ENCODE measurements at regions not wholly inside any gene's neighbourhood (a gene's known extent, or its start where the extent isn't known, plus 50 kb on each side); places are given as distances from the start of the nearest gene placed in this dataset.
A peak's percentile ranks its signal among the peaks of the same experiment; 100 is the strongest.
"Not testable (repeated sequence)": the region's sequence is repeated elsewhere in the genome, so short reads cannot be mapped to it uniquely, and the experiment has no call there.

DNA sequence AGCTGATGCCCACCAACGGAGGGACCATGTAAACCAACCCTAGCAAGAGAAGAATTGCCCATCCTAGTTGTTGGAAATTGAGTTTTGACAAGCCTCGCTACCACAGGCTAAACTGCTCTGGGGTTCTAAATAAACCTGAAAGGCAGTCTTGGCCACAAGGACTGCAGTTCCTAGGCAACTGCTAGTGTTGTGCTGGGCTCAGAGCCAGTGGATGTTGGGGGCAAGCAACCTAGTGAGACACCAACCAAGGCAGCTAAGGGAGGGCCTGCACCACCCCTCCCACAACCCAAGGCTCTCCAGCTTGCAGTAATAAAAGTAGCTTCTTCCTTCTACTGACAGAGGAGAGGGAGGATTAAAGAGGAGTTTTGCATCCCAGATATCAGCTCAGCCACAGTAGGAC is 102.4 kb upstream of the PKN2 start:
- Histone ChIP-seq H3K36me3 (ENCODE audit: control insufficient read depth, insufficient read depth, low read length) (no peaks in the 10 kb centered on the region), H3K4me1 (ENCODE audit: control insufficient read depth, insufficient read depth, low read length) (no peaks in the 10 kb centered on the region), H3K4me3 (ENCODE audit: low read length) (no peak overlapping the region), H3K9ac (ENCODE audit: extremely low read depth, low read length, poor library complexity, severe bottlenecking) (no peak overlapping the region), H3K9me3 (ENCODE audit: control insufficient read depth, low read length) (no peaks in the 10 kb centered on the region), H3K27ac (ENCODE audit: low read depth, low read length) (no peak overlapping the region), H3K27me3 (ENCODE audit: control insufficient read depth, insufficient read depth, low read length, poor library complexity, severe bottlenecking) (no peaks in the 10 kb centered on the region)
- 91 to 94% methylated on average over 2 of the region's 2 CpGs for WGBS, 2 experiments (ENCODE audit: insufficient coverage in 1 of 2, insufficient read length in 1 of 2)
- peaks cover 2% of the 10 kb centered on the region for H3K27me3 Mint-ChIP-seq (ENCODE audit: insufficient read depth)
- H3K4me1 Mint-ChIP-seq = no peaks in the 10 kb centered on the region
- TF ChIP-seq, protein P1, sequence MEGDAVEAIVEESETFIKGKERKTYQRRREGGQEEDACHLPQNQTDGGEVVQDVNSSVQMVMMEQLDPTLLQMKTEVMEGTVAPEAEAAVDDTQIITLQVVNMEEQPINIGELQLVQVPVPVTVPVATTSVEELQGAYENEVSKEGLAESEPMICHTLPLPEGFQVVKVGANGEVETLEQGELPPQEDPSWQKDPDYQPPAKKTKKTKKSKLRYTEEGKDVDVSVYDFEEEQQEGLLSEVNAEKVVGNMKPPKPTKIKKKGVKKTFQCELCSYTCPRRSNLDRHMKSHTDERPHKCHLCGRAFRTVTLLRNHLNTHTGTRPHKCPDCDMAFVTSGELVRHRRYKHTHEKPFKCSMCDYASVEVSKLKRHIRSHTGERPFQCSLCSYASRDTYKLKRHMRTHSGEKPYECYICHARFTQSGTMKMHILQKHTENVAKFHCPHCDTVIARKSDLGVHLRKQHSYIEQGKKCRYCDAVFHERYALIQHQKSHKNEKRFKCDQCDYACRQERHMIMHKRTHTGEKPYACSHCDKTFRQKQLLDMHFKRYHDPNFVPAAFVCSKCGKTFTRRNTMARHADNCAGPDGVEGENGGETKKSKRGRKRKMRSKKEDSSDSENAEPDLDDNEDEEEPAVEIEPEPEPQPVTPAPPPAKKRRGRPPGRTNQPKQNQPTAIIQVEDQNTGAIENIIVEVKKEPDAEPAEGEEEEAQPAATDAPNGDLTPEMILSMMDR (conservative IDR thresholded peaks at IDR 0.05) = no peak
- DNase-seq = no peak
- no peak overlapping the region for H3K27ac Mint-ChIP-seq
- H3K4me3 Mint-ChIP-seq = no peak overlapping the region
- no peaks in the 10 kb centered on the region for H3K36me3 Mint-ChIP-seq (ENCODE audit: low read depth)
- peaks cover 1% of the 10 kb centered on the region for H3K9me3 Mint-ChIP-seq

- peaks cover 28% of the 10 kb centered on the region for H3K9me3 Mint-ChIP-seq
- H3K27ac Mint-ChIP-seq = no peak overlapping the region
- no peaks in the 10 kb centered on the region for H3K4me1 Mint-ChIP-seq
- Histone ChIP-seq H3K4me1 (ENCODE audit: control insufficient read depth, insufficient read depth, low read length) (no peaks in the 10 kb centered on the region), H3K9me3 (ENCODE audit: control insufficient read depth, low read length) (peaks cover 4% of the 10 kb centered on the region), H3K27ac (ENCODE audit: low read depth, low read length) (no peak overlapping the region), H3K27me3 (ENCODE audit: control insufficient read depth, insufficient read depth, low read length, poor library complexity, severe bottlenecking) (no peaks in the 10 kb centered on the region), H3K4me3 (ENCODE audit: low read length) (no peak overlapping the region), H3K9ac (ENCODE audit: extremely low read depth, low read length, poor library complexity, severe bottlenecking) (no peak overlapping the region), H3K36me3 (ENCODE audit: control insufficient read depth, insufficient read depth, low read length) (no peaks in the 10 kb centered on the region)
- no peak overlapping the region for H3K4me3 Mint-ChIP-seq
- peaks cover 3% of the 10 kb centered on the region for H3K36me3 Mint-ChIP-seq (ENCODE audit: low read depth)
- DNase-seq = no peak
- H3K27me3 Mint-ChIP-seq (ENCODE audit: insufficient read depth) = no peaks in the 10 kb centered on the region
- TF ChIP-seq, protein P1 (conservative IDR thresholded peaks at IDR 0.05) = no peak
Measured at GRCh38 chr1:88593358-88593757, 90.7 kb upstream of the PKN2 start.

DNA sequence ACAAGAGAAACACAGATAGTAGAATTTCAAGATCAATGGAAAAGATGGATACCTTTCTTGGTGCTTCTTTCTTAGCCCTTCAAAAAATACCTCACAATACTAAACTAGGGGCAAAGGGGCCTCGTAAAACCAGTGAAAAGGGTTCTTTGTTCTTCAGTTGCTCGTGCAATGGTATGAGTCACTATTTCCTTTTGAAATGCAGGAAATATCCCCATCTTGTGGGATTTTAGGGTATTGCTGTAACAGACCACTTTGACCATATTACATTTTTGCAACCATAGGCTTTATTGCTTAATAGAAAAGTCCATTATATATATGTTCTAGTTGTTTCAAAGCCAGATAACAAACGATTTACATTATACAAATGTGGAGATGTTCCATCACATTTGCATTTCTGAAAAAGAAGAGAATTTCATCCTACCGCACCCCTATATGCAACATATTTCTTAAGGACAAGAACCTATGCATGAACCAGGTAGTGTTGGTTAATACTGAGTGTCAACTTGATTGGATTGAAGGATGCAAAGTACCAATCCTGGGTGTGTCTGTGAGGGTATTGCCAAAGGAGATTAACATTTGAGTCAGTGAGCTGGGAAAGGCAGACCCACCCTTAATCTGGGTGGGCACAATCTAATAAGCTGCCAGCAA is 88.6 kb upstream of the PKN2 start:
- H3K4me1 ChIP-seq (ENCODE audit: control insufficient read depth, insufficient read depth, low read length) = no peaks in the 10 kb centered on the region
- H3K27me3 ChIP-seq (ENCODE audit: control insufficient read depth, insufficient read depth, low read length, poor library complexity, severe bottlenecking) = no peaks in the 10 kb centered on the region
- no peak overlapping the region for H3K9ac ChIP-seq (ENCODE audit: extremely low read depth, low read length, poor library complexity, severe bottlenecking)
- H3K27me3 Mint-ChIP-seq (ENCODE audit: insufficient read depth) = no peaks in the 10 kb centered on the region
- no peaks in the 10 kb centered on the region for H3K36me3 ChIP-seq (ENCODE audit: control insufficient read depth, insufficient read depth, low read length)
- peaks cover 3% of the 10 kb centered on the region for H3K36me3 Mint-ChIP-seq (ENCODE audit: low read depth)
- TF ChIP-seq, protein P1 (conservative IDR thresholded peaks at IDR 0.05) = peak; percentile 75
- WGBS, 2 experiments (ENCODE audit: insufficient coverage in 1 of 2, insufficient read length in 1 of 2) = 40 to 57% methylated on average over 1 to 3 of the region's 4 CpGs
- no peak for DNase-seq
- H3K4me1 Mint-ChIP-seq = no peaks in the 10 kb centered on the region
- peaks cover 4% of the 10 kb centered on the region for H3K9me3 ChIP-seq (ENCODE audit: control insufficient read depth, low read length)
- no peak overlapping the region for H3K27ac ChIP-seq (ENCODE audit: low read depth, low read length)
- H3K4me3 Mint-ChIP-seq = no peak overlapping the region
- peak overlapping the region; percentile 50 for H3K27ac Mint-ChIP-seq
- H3K9me3 Mint-ChIP-seq = peaks cover 36% of the 10 kb centered on the region
- no peak overlapping the region for H3K4me3 ChIP-seq (ENCODE audit: low read length)

DNA sequence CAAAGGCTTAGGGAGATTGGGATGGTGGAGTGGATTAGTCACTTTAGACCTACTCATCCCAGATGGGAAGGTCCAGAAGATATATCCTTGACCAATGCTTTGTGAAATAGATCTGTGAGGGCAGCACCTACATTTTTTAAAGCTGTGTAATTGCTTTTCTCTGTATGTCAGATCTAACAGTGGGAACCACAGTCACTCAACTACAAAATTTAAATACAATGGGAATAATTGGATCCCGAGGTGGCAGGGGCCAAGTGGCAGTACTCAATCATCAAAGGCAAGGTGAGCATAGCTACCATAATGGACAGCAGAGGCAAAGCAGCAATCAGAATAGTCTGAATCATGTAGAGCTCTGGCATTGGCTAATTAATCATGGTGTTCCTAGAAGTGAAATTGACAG is 86.1 kb upstream of the PKN2 start:
- not testable (repeated sequence) for H3K4me1 ChIP-seq (ENCODE audit: control insufficient read depth, insufficient read depth, low read length); H3K27ac Mint-ChIP-seq; H3K4me3 ChIP-seq (ENCODE audit: low read length); H3K36me3 Mint-ChIP-seq (ENCODE audit: low read depth); H3K4me1 Mint-ChIP-seq; H3K9me3 ChIP-seq (ENCODE audit: control insufficient read depth, low read length); H3K36me3 ChIP-seq (ENCODE audit: control insufficient read depth, insufficient read depth, low read length); H3K4me3 Mint-ChIP-seq; H3K27me3 ChIP-seq (ENCODE audit: control insufficient read depth, insufficient read depth, low read length, poor library complexity, severe bottlenecking); H3K27ac ChIP-seq (ENCODE audit: low read depth, low read length); DNase-seq; H3K27me3 Mint-ChIP-seq (ENCODE audit: insufficient read depth); H3K9ac ChIP-seq (ENCODE audit: extremely low read depth, low read length, poor library complexity, severe bottlenecking)
- peaks cover 27% of the 10 kb centered on the region for H3K9me3 Mint-ChIP-seq
- 96% methylated on average over 1 of the region's 1 CpG; no CpG with 5 or more reads in 1 of the 2 experiments for WGBS, 2 experiments (ENCODE audit: insufficient coverage in 1 of 2, insufficient read length in 1 of 2)
